GM18519 (cell line): ENCODE measurements at regions not wholly inside any gene's neighbourhood (a gene's known extent, or its start where the extent isn't known, plus 50 kb on each side); places are given as distances from the start of the nearest gene placed in this dataset.

ENCODE experiments used
- ATAC-seq: cut with Tn5 transposase; IDR thresholded peaks from one replicate; pipeline ENCODE4 v1.9.1; 2021; ENCODE audit warnings: mild to moderate bottlenecking, moderate library complexity; ENCODE audit not compliant: unreplicated experiment, low FRiP score

- no peak for ATAC-seq
Observed at GRCh38 chrX:147680251-147680650, 231.5 kb upstream of the FMR1 start.

GRCh38 chrX:147693511-147693910 is 218.2 kb upstream of the FMR1 start:
- no peak for ATAC-seq

GRCh38 chrX:147699061-147699460 is 212.7 kb upstream of the FMR1 start:
- no peak for ATAC-seq

DNA sequence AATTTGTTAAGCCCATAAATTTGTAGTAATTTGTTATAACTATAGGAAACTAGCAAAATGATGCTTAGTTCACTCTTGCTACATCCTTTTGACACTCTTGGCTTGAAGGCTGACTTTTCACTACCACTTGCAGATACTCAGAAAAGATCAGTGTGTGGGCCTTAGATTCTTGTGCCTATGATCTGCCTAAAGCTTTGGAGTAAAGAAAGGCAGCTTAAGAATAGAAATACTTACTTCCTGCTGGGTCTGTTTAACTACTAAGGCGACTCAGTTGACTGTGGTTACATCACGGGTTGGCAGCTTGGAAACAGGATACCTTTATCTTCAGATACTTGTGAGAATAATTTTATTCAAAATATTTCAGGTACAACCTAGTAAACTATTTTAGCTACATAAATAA is 201.4 kb upstream of the FMR1 start:
- no peak for ATAC-seq

GRCh38 chrX:147733369-147733768 is 178.3 kb upstream of the FMR1 start:
- ATAC-seq = no peak

- no peak for ATAC-seq
Observed at GRCh38 chrX:147735364-147735763, 176.4 kb upstream of the FMR1 start.

- ATAC-seq = no peak
Observed at GRCh38 chrX:147736045-147736444, 175.7 kb upstream of the FMR1 start.

- no peak for ATAC-seq
Observed at GRCh38 chrX:147737690-147738089, 174.0 kb upstream of the FMR1 start.

- ATAC-seq = no peak
Observed at GRCh38 chrX:147738265-147738664, 173.5 kb upstream of the FMR1 start.

GRCh38 chrX:147739196-147739595 is 172.5 kb upstream of the FMR1 start:
- no peak for ATAC-seq

- no peak for ATAC-seq
Observed at GRCh38 chrX:147741776-147742175, 169.9 kb upstream of the FMR1 start.

DNA sequence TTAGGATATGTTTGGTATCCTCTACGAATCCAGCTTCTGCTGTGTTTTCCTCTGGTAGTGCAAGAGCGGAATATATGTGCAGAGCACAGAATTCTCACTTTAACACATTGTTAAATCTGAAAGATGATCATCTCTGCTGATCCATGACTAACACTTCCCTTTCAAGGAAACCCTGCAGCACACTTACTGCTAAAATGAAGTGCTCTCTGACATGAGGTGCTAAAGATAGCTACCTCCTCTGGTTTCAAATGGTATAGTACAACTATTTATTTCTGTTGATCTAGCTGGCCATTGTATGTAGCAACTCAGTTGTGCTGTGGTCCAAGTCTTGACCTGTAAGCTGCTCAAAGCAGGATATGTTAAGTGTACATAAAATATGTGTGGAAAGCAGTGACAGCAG is 162.4 kb upstream of the FMR1 start:
- ATAC-seq = no peak

DNA sequence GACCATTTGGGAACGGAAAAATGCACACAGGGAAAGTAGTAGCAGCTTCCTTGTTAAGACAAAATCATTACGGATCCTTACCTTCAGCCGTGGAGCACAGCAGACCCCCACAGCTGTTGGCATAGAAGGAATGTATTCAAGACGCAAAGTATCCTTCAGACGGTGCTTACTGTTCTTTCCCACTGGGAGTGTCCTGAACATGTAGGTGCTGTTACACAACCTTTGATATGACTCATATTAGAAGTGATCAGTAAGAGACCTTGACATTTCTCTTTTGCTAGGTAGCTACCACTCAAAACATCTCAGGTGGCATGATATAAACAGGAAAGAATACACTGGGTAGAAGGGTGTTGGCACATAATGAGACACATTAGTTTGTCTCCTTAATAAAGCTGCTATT is 154.0 kb upstream of the FMR1 start:
- ATAC-seq = no peak

DNA sequence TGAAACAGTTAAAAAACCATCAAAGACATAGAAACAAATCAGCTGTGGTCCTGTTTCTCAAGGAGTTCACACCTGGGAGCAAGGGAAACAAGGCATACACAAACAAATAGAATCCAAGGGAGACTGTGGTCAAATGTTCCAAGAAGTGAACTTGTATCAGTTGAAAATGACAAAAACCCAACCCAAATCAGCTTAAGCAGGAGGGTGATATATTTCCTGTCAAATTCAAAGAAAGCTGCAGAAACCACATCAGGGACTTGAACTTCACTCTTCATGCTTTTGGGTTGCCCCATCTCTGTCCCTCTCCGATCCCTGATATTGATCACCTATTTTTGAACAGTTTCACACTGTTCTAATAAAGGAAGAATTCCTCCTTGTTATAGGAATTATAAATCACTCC is 148.6 kb upstream of the FMR1 start:
- ATAC-seq = no peak

GRCh38 chrX:147764868-147765267 is 146.9 kb upstream of the FMR1 start:
- no peak for ATAC-seq

GRCh38 chrX:147770858-147771257 is 140.9 kb upstream of the FMR1 start:
- ATAC-seq = no peak

GRCh38 chrX:147776988-147777387 is 134.7 kb upstream of the FMR1 start:
- no peak for ATAC-seq

- no peak for ATAC-seq
Observed at GRCh38 chrX:147779173-147779572, 132.5 kb upstream of the FMR1 start.

DNA sequence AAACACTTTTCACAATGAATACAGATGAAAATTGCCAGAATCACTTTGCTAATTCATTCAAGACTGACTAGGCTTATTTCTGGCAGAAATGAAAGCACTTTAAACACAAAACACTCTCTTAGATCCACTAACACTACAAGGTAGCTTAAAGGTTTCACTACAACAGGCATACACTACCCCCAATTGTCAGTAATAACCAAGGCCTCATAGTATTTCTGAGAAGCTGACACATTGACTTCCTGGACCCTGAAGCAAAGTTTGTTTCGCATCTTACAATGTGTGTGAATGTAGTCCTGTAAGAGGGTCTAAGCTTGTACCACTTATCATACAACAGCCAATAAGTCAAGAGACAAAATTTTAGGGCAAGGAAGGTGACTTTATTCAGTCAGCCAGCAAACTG is 129.9 kb upstream of the FMR1 start:
- ATAC-seq = no peak

GRCh38 chrX:147788641-147789350 is 122.9 kb upstream of the FMR1 start:
- ATAC-seq = no peak

DNA sequence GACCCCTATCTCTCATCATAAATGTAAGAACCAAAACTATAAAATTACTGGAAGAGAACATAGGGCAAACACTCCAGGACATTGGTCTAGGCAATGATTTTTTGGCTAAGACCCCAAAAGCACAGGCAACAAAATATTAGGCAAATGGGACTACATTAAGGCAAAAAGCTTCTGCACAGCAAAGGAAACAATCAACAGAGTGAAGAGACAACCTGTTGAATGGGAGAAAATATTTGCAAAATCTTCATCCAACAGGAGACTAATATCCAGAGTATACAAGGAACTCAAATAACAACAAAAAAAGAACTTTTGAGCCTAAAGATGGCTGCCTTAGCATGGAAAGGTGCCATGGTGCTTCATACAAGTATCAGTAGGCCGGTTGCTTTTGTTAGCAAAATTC is 111.1 kb upstream of the FMR1 start:
- no peak for ATAC-seq

DNA sequence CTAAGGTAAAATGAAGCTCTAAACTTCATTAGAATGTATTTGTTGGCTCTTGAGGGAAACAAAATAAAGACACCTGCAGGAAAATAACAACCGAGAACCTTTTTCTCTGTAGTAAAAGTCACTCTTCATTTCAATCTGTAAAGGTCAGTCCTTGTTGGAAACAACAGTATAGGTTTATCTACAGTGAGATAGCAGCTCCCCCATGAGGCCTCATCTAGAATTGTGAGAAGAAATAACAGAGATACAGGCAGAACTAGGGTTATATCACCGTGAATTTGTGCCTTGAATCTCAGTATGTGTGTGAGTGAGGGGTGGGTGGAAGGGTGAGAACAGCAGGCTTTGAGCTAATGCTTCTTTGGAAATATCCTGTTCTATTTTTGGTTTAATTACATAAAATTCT is 107.8 kb upstream of the FMR1 start:
- ATAC-seq = no peak

- no peak for ATAC-seq
Observed at GRCh38 chrX:147811803-147812202, 99.9 kb upstream of the FMR1 start.
